Peyer's patch (tissue), 4 donors: ENCODE measurements at regions not wholly inside any gene's neighbourhood (a gene's known extent, or its start where the extent isn't known, plus 50 kb on each side); places are given as distances from the start of the nearest gene placed in this dataset.

Experiments
- DNase-seq, 3 donors: peaks; one replicate each; pipeline ENCODE4 v3.0.0-alpha.2; 2017 to 2019
- H3K27ac ChIP-seq, 4 donors: fragments of 200-600 bp; sonication (generic); one replicate each; pipeline ENCODE4 v1.5.1; 2016 to 2019
- H3K27me3 ChIP-seq, 2 donors: fragments of 200-600 bp; sonication (generic); one replicate each; pipeline ENCODE4 v1.5.1; 2019
- H3K36me3 ChIP-seq, 3 donors: fragments of 200-600 bp; sonication (generic); one replicate each; pipeline ENCODE4 v1.5.1; 2016 to 2019
- H3K4me1 ChIP-seq, 4 donors: fragments of 200-600 bp; sonication (generic); one replicate each; pipeline ENCODE4 v1.5.1; 2016 to 2019
- H3K4me3 ChIP-seq, 4 donors: fragments of 200-600 bp; sonication (generic); 1 replicate in 3 of 4; 2 replicates in 1 of 4; pipeline ENCODE4 v1.5.1; 2016 to 2019; ENCODE audit warnings: mild to moderate bottlenecking in 1 of 4
- H3K9me3 ChIP-seq, 4 donors: fragments of 200-600 bp; sonication (generic); one replicate each; pipeline ENCODE4 v1.5.1; 2016 to 2019; ENCODE audit warnings: mild to moderate bottlenecking in 1 of 4
- CTCF ChIP-seq, 6 experiments: fragments of 450-650 bp in 4 of 6; fragments of 200-600 bp in 2 of 6; sonication (generic) in 1 of 6; IDR thresholded peaks; one replicate each; pipeline ENCODE4 v1.5.1; 2017 to 2019; ENCODE audit warnings: antibody characterized with exemption in 6 of 6, mild to moderate bottlenecking in 3 of 6, moderate library complexity in 1 of 6
- POLR2A ChIP-seq, 2 donors: fragments of 450-650 bp; IDR thresholded peaks; one replicate each; pipeline ENCODE4 v1.5.1; 2017; ENCODE audit warnings: antibody characterized with exemption in 2 of 2, mild to moderate bottlenecking in 2 of 2, moderate library complexity in 2 of 2

- H3K4me1 ChIP-seq = no peaks in the 10 kb centered on the region
- H3K27ac ChIP-seq = no peak overlapping the region
- no peaks in the 10 kb centered on the region for H3K27me3 ChIP-seq
- DNase-seq = no peak
- H3K36me3 ChIP-seq = no peaks in the 10 kb centered on the region
- H3K4me3 ChIP-seq = no peak overlapping the region
- TF ChIP-seq POLR2A (IDR thresholded peaks at IDR 0.05) (no peak), CTCF (IDR thresholded peaks at IDR 0.05) (no peak)
- H3K9me3 ChIP-seq = no peaks in the 10 kb centered on the region
Observed at GRCh38 chr19:29083863-29084262, 129.1 kb downstream of the UQCRFS1 start.

DNA sequence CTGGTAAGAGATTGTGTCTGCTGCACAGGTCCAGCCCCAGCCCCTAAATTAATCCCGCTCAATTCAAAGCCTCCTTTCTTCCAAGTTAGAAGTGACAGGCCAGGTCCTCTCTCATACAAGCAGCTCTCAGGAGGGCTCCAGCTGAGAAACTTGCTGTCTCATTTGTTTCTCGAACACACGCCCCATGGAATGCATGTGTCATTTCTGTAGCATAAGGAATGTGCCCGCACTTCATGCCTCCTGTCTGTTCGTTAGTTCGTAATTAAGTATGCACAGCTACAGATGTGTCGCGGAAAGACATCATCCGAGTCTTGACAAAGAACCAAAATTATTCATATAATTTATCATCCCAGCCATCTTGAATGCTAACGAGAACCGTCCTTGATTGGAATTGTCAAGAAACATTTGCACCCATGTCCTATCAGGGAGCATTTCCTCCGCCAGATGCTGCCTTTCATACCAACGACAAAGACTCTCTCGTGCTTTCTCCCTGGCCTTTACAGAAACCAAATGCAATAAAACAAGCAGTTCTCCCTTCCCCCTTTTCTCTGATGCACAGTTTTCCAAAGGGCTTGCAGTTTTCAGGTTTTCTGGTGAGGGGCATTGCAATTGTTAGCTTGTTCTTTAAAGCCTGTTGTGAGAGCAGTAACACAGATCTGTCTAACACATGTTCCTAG is 133.5 kb downstream of the UQCRFS1 start:
- Histone ChIP-seq H3K4me1 (no peaks in the 10 kb centered on the region), H3K27ac (no peak overlapping the region), H3K4me3 (no peak overlapping the region), H3K9me3 (no peaks in the 10 kb centered on the region), H3K27me3 (no peaks in the 10 kb centered on the region), H3K36me3 (no peaks in the 10 kb centered on the region)
- DNase-seq = no peak
- TF ChIP-seq CTCF (IDR thresholded peaks at IDR 0.05) (no peak), POLR2A (IDR thresholded peaks at IDR 0.05) (no peak)

GRCh38 chr19:29076963-29077362 is 136.0 kb downstream of the UQCRFS1 start:
- Histone ChIP-seq H3K9me3 (no peaks in the 10 kb centered on the region), H3K4me3 (no peak overlapping the region), H3K36me3 (no peaks in the 10 kb centered on the region), H3K27me3 (no peaks in the 10 kb centered on the region), H3K27ac (no peak overlapping the region), H3K4me1 (no peaks in the 10 kb centered on the region)
- no peak for DNase-seq
- TF ChIP-seq POLR2A (IDR thresholded peaks at IDR 0.05) (no peak), CTCF (IDR thresholded peaks at IDR 0.05) (no peak)

DNA sequence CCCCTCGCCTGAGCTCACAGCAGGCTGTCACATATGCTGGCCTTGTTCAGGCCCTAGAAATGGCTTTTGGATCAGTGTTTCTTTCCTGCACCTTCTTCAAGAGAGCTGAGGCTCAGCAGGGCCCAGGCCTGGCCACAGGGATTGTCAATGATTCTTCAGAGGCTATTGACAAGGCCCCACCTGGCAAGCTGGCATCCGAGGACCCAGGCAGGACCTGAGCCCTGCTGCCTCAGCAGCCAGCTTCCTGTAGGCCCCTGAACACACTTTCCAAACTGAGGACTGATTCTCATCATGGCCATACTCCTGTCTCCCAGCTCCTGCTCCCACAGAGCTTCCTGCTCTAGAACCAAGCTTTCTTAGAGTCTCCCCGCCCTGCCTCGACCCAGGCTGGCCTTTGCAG is 136.8 kb downstream of the UQCRFS1 start:
- H3K36me3 ChIP-seq = no peaks in the 10 kb centered on the region
- H3K9me3 ChIP-seq = no peaks in the 10 kb centered on the region
- no peaks in the 10 kb centered on the region for H3K4me1 ChIP-seq
- TF ChIP-seq POLR2A (IDR thresholded peaks at IDR 0.05) = no peak
- DNase-seq = no peak
- no peak overlapping the region for H3K27ac ChIP-seq
- H3K27me3 ChIP-seq = no peaks in the 10 kb centered on the region
- H3K4me3 ChIP-seq = no peak overlapping the region

DNA sequence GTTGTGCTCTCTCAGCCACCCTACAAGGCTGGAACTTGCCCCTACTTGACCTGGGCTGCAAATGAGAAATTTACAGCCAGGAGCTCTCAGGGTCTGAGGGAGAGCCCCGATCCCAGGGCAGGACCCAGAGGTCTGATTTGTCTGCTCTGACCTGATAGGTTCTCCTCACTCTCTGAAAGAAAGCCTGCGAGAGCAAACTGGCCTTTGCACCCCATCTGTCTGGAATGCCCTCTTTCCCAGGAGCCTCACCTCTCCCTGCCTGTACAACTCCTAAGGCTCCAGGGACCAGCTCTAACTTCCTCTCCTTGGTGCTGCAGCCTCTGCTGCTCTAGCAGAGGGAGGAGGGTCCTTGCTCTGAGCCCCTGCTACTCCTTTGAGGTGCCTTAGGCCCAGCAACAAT is 137.8 kb downstream of the UQCRFS1 start:
- no peak for DNase-seq
- Histone ChIP-seq H3K36me3 (no peaks in the 10 kb centered on the region), H3K4me1 (no peaks in the 10 kb centered on the region), H3K9me3 (no peaks in the 10 kb centered on the region), H3K27ac (no peak overlapping the region), H3K27me3 (no peaks in the 10 kb centered on the region), H3K4me3 (no peak overlapping the region)
- no peak for TF ChIP-seq POLR2A (IDR thresholded peaks at IDR 0.05)
- no peak for TF ChIP-seq CTCF (IDR thresholded peaks at IDR 0.05)

GRCh38 chr19:29074579-29074978 is 138.4 kb downstream of the UQCRFS1 start:
- DNase-seq = no peak
- TF ChIP-seq POLR2A (IDR thresholded peaks at IDR 0.05) = no peak
- no peak for TF ChIP-seq CTCF (IDR thresholded peaks at IDR 0.05)
- H3K4me3 ChIP-seq = no peak overlapping the region
- H3K4me1 ChIP-seq = no peaks in the 10 kb centered on the region
- no peaks in the 10 kb centered on the region for H3K9me3 ChIP-seq
- no peak overlapping the region for H3K27ac ChIP-seq
- no peaks in the 10 kb centered on the region for H3K27me3 ChIP-seq
- H3K36me3 ChIP-seq = no peaks in the 10 kb centered on the region
